ENCODE measurements at regions not wholly inside any gene's neighbourhood (a gene's known extent, or its start where the extent isn't known, plus 50 kb on each side); places are given as distances from the start of the nearest gene placed in this dataset.

DNA sequence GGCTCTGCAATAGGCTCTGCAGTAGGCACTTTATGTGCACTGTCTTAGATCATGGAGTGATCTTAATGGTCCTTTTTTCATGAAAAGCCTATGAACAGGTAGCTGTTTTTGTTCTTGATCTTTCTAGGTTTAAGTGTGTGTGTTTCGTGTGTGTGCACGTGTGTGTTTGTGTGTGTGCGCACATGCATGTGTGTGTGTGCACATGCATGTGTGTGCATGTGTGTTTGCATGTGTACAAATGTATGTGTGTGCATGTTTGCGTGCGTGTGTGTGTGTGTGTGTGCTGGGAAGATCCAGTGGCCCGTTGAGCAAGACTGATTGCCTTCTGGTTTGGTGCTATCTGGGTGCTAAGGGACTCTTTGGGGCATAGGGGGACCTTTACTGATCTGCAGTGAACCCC lies 334.8 kb downstream of the GLRX3 start:
- no peaks in the 10 kb centered on the region for H3K9me1 ChIP-seq (ENCODE audit: control insufficient read depth, extremely low read depth, insufficient read depth, low read length)
- no peak overlapping the region for H3K4me2 ChIP-seq (ENCODE audit: control insufficient read depth, extremely low read depth, insufficient read depth, low read depth, low read length)
- H3K4me1 ChIP-seq (ENCODE audit: control insufficient read depth, extremely low read depth, insufficient read depth, low read length), result no peaks in the 10 kb centered on the region
- no peaks in the 10 kb centered on the region for H3K79me2 ChIP-seq (ENCODE audit: control insufficient read depth, insufficient read depth, low read length)
- H3K27me3 ChIP-seq (ENCODE audit: control insufficient read depth, extremely low read depth, insufficient read depth, low read length), result no peaks in the 10 kb centered on the region
- TF ChIP-seq, protein P1, sequence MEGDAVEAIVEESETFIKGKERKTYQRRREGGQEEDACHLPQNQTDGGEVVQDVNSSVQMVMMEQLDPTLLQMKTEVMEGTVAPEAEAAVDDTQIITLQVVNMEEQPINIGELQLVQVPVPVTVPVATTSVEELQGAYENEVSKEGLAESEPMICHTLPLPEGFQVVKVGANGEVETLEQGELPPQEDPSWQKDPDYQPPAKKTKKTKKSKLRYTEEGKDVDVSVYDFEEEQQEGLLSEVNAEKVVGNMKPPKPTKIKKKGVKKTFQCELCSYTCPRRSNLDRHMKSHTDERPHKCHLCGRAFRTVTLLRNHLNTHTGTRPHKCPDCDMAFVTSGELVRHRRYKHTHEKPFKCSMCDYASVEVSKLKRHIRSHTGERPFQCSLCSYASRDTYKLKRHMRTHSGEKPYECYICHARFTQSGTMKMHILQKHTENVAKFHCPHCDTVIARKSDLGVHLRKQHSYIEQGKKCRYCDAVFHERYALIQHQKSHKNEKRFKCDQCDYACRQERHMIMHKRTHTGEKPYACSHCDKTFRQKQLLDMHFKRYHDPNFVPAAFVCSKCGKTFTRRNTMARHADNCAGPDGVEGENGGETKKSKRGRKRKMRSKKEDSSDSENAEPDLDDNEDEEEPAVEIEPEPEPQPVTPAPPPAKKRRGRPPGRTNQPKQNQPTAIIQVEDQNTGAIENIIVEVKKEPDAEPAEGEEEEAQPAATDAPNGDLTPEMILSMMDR (optimal IDR thresholded peaks at IDR 0.05 in 1 of 3, IDR thresholded peaks at IDR 0.05 in 1 of 3, conservative IDR thresholded peaks at IDR 0.05 in 1 of 3; ENCODE audit: extremely low read depth in 1 of 3, insufficient read depth in 2 of 3, low read length in 3 of 3), result no peak
- TF ChIP-seq EZH2 (IDR thresholded peaks at IDR 0.05; ENCODE audit: low read length), result no peak
- dilution Hi-C loops (cut with MboI; ENCODE audit: extremely low pct_ligation_motif_present, low sequenced_read_pairs), result no loop called here
- no peak overlapping the region for H2AFZ ChIP-seq (ENCODE audit: control insufficient read depth, low read length)
- FAIRE-seq (no peak), DNase-seq (ENCODE audit: low read depth, low spot score) (no peak)
- peaks cover 4% of the 10 kb centered on the region for H3K9me3 ChIP-seq (ENCODE audit: control insufficient read depth, low read depth, low read length)
- no peaks in the 10 kb centered on the region for H3K36me3 ChIP-seq (ENCODE audit: control insufficient read depth in 2 of 2, extremely low read depth in 1 of 2, insufficient read depth in 2 of 2, low read length in 2 of 2)
- H3K4me3 ChIP-seq (ENCODE audit: control insufficient read depth in 2 of 3, extremely low read depth in 1 of 3, insufficient read depth in 2 of 3, low read depth in 1 of 3, low read length in 3 of 3), result no peak overlapping the region
- H4K20me1 ChIP-seq (ENCODE audit: control insufficient read depth, extremely low read depth, insufficient read depth, low read length), result no peaks in the 10 kb centered on the region
- H3K9ac ChIP-seq (ENCODE audit: control insufficient read depth, extremely low read depth, insufficient read depth, low read length), result no peak overlapping the region
- no peak overlapping the region for H3K27ac ChIP-seq (ENCODE audit: control insufficient read depth, insufficient read depth, low read length)

DNA sequence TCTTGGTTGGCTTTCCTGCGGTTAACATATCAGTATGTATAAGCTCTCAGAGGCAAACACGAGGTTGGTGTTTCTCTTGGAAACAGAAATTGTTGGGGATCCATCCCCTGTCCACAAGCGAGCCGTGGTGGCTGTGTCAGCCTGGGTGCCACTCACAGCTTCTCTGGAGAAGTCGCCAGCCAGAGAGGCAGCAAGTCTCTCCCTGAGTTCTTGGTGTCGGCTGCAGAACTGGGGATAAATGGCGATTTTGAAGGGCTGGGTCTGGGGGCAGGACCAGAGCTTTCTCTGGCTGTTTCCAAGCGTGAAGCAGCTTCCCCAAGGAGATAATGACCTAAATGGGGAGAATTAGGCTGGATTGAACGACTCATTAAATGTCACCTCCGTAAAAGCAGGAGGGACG lies 335.3 kb downstream of the GLRX3 start:
- Histone ChIP-seq H3K4me2 (ENCODE audit: control insufficient read depth, extremely low read depth, insufficient read depth, low read depth, low read length) (no peak overlapping the region), H3K9ac (ENCODE audit: control insufficient read depth, extremely low read depth, insufficient read depth, low read length) (no peak overlapping the region), H3K4me1 (ENCODE audit: control insufficient read depth, extremely low read depth, insufficient read depth, low read length) (no peaks in the 10 kb centered on the region), H3K4me3 (ENCODE audit: control insufficient read depth in 2 of 3, extremely low read depth in 1 of 3, insufficient read depth in 2 of 3, low read depth in 1 of 3, low read length in 3 of 3) (no peak overlapping the region), H3K79me2 (ENCODE audit: control insufficient read depth, insufficient read depth, low read length) (no peaks in the 10 kb centered on the region), H2AFZ (ENCODE audit: control insufficient read depth, low read length) (no peak overlapping the region), H3K36me3 (ENCODE audit: control insufficient read depth in 2 of 2, extremely low read depth in 1 of 2, insufficient read depth in 2 of 2, low read length in 2 of 2) (no peaks in the 10 kb centered on the region), H4K20me1 (ENCODE audit: control insufficient read depth, extremely low read depth, insufficient read depth, low read length) (no peaks in the 10 kb centered on the region), H3K9me3 (ENCODE audit: control insufficient read depth, low read depth, low read length) (peaks cover 4% of the 10 kb centered on the region), H3K9me1 (ENCODE audit: control insufficient read depth, extremely low read depth, insufficient read depth, low read length) (no peaks in the 10 kb centered on the region), H3K27me3 (ENCODE audit: control insufficient read depth, extremely low read depth, insufficient read depth, low read length) (no peaks in the 10 kb centered on the region), H3K27ac (ENCODE audit: control insufficient read depth, insufficient read depth, low read length) (no peak overlapping the region)
- FAIRE-seq (no peak), DNase-seq (ENCODE audit: low read depth, low spot score) (no peak)
- dilution Hi-C loops (cut with MboI; ENCODE audit: extremely low pct_ligation_motif_present, low sequenced_read_pairs), result no loop called here
- TF ChIP-seq EZH2 (IDR thresholded peaks at IDR 0.05; ENCODE audit: low read length), result no peak
- TF ChIP-seq, protein P1 (optimal IDR thresholded peaks at IDR 0.05 in 1 of 3, IDR thresholded peaks at IDR 0.05 in 1 of 3, conservative IDR thresholded peaks at IDR 0.05 in 1 of 3; ENCODE audit: extremely low read depth in 1 of 3, insufficient read depth in 2 of 3, low read length in 3 of 3), result no peak
